Nephron (organoid): ENCODE measurements at regions not wholly inside any gene's neighbourhood (a gene's known extent, or its start where the extent isn't known, plus 50 kb on each side); places are given as distances from the start of the nearest gene placed in this dataset.
A peak's percentile ranks its signal among the peaks of the same experiment; 100 is the strongest.

ENCODE experiments used
- H3K27ac Mint-ChIP-seq, 3 experiments: 2 replicates each; pipeline ENCODE4 v1.8.0; 2020; ENCODE audit warnings: mixed read lengths in 3 of 3, mild to moderate bottlenecking in 2 of 3, moderate library complexity in 1 of 3
- H3K27me3 Mint-ChIP-seq: 2 replicates; pipeline ENCODE4 v1.8.0; 2021; ENCODE audit warnings: low read depth, mild to moderate bottlenecking, moderate library complexity, mixed read lengths
- H3K36me3 Mint-ChIP-seq: 2 replicates; pipeline ENCODE4 v1.8.0; 2020; ENCODE audit warnings: low read depth, mixed read lengths
- H3K4me1 Mint-ChIP-seq: 2 replicates; pipeline ENCODE4 v1.8.0; 2020; ENCODE audit warnings: mixed read lengths
- H3K4me3 Mint-ChIP-seq, 3 experiments: 2 replicates each; pipeline ENCODE4 v1.8.0; 2020; ENCODE audit warnings: mild to moderate bottlenecking in 3 of 3, mixed read lengths in 3 of 3, moderate library complexity in 2 of 3
- H3K9me3 Mint-ChIP-seq: 2 replicates; pipeline ENCODE4 v1.8.0; 2020; ENCODE audit warnings: mixed read lengths
- TF ChIP-seq, protein P1 (sequence below), 3 experiments: fragments of 200-600 bp; sonication (generic); IDR thresholded peaks; one replicate each; pipeline ENCODE4 v1.5.0; 2021; ENCODE audit warnings: antibody characterized with exemption in 3 of 3; ENCODE audit not compliant: unreplicated experiment in 3 of 3

DNA sequence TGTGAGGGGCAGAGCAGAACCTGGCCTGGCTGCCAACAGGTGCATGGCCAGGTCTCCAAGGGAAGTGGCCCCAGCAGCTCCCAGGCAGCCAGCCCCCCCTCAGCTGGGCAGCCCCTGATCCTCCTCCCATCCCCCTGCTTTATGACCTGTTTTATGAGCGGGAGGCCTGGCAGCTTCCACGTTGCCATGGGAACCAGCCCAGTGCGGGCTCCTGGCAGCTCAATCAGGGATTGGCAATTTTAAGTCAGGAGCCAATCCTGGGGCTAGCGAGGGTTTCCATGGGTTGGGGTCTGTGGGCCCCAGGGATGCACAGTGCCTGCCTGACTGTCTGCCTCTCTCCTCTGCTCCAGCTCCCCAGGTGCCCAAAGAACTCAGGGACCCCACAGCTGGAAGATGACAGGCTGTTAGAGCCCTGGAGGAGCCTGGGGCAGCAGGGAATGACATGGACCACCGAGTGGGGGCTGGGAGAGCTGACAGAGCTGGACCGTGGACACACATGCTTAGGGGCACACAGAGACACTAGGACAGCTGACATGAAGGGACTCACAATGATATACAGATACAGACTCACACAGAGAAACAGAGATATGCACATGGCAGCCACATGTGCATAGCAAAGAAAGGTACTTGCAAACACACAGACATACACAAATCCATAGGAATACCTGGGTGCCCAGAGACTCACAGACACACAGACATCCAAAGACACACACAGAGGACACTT lies 56.5 kb upstream of the SIRPA start:
- H3K9me3 Mint-ChIP-seq, result peaks cover 2% of the 10 kb centered on the region
- peak overlapping the region in 2 of 3 experiments; percentile 14 to 63 for H3K27ac Mint-ChIP-seq
- H3K4me3 Mint-ChIP-seq, result no peak overlapping the region
- H3K27me3 Mint-ChIP-seq, result peaks cover 20% of the 10 kb centered on the region
- TF ChIP-seq, protein P1, sequence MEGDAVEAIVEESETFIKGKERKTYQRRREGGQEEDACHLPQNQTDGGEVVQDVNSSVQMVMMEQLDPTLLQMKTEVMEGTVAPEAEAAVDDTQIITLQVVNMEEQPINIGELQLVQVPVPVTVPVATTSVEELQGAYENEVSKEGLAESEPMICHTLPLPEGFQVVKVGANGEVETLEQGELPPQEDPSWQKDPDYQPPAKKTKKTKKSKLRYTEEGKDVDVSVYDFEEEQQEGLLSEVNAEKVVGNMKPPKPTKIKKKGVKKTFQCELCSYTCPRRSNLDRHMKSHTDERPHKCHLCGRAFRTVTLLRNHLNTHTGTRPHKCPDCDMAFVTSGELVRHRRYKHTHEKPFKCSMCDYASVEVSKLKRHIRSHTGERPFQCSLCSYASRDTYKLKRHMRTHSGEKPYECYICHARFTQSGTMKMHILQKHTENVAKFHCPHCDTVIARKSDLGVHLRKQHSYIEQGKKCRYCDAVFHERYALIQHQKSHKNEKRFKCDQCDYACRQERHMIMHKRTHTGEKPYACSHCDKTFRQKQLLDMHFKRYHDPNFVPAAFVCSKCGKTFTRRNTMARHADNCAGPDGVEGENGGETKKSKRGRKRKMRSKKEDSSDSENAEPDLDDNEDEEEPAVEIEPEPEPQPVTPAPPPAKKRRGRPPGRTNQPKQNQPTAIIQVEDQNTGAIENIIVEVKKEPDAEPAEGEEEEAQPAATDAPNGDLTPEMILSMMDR (IDR thresholded peaks at IDR 0.05; ENCODE audit: unreplicated experiment in 3 of 3), result no peak
- no peaks in the 10 kb centered on the region for H3K36me3 Mint-ChIP-seq
- peaks cover 16% of the 10 kb centered on the region for H3K4me1 Mint-ChIP-seq

- Mint-ChIP-seq H3K27me3 (peaks cover 27% of the 10 kb centered on the region), H3K4me3 (no peak overlapping the region), H3K9me3 (peaks cover 2% of the 10 kb centered on the region), H3K27ac (no peak overlapping the region), H3K36me3 (no peaks in the 10 kb centered on the region), H3K4me1 (peaks cover 16% of the 10 kb centered on the region)
- TF ChIP-seq, protein P1 (IDR thresholded peaks at IDR 0.05; ENCODE audit: unreplicated experiment in 3 of 3), result no peak
Measured at GRCh38 chr20:1835186-1836035, 59.8 kb upstream of the SIRPA start.

- Mint-ChIP-seq H3K4me1 (peaks cover 12% of the 10 kb centered on the region), H3K4me3 (no peak overlapping the region), H3K27me3 (peaks cover 30% of the 10 kb centered on the region), H3K9me3 (no peaks in the 10 kb centered on the region), H3K36me3 (no peaks in the 10 kb centered on the region), H3K27ac (no peak overlapping the region)
- TF ChIP-seq, protein P1 (IDR thresholded peaks at IDR 0.05; ENCODE audit: unreplicated experiment in 3 of 3), result no peak
Measured at GRCh38 chr20:1833728-1834726, 61.2 kb upstream of the SIRPA start.

DNA sequence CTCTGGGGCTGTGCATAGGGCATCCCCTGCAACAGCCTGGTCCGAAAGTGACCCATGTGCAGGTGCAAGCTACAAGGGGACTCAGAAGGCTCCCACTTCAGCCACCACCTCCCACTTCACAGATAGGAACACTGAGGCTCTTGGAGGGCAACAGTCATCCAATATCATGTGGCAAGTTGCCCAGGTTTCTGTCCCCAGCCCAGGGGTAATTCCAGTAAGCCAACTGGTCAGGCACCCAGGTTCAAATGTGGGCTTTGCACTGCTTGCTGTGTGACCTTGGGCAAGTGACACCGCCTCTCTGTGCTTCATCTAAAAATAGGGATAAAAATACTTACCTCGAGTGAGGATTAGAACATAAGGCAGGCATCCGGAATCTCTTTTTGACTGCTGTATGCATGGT lies 62.0 kb upstream of the SIRPA start:
- H3K27ac Mint-ChIP-seq, result no peak overlapping the region
- H3K9me3 Mint-ChIP-seq, result no peaks in the 10 kb centered on the region
- H3K36me3 Mint-ChIP-seq, result no peaks in the 10 kb centered on the region
- no peak overlapping the region for H3K4me3 Mint-ChIP-seq
- H3K27me3 Mint-ChIP-seq, result peaks cover 30% of the 10 kb centered on the region
- TF ChIP-seq, protein P1 (IDR thresholded peaks at IDR 0.05; ENCODE audit: unreplicated experiment in 3 of 3), result no peak
- peaks cover 10% of the 10 kb centered on the region for H3K4me1 Mint-ChIP-seq

DNA sequence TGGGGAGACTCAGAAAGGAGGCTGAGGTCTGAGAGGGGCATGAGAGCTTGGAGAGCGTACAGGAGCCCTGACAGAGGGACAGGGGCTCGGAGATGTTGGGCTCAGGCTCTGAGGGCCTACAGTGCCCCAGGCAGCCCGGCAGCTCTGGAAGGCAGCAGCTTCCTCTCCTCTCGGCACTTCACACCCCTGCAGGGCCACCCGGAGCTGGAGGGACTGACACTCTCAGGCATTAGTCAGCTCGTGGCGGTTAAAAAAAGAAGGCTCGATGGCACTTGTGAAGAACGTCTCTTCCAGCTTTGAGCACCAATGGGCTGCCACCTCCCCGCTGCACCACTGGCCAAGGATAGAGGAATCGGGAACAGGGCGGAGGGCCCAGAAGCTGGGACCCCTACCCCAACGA lies 62.6 kb upstream of the SIRPA start:
- Mint-ChIP-seq H3K9me3 (no peaks in the 10 kb centered on the region), H3K36me3 (no peaks in the 10 kb centered on the region), H3K27me3 (peaks cover 30% of the 10 kb centered on the region), H3K4me3 (no peak overlapping the region), H3K27ac (no peak overlapping the region), H3K4me1 (peaks cover 12% of the 10 kb centered on the region)
- TF ChIP-seq, protein P1 (IDR thresholded peaks at IDR 0.05; ENCODE audit: unreplicated experiment in 3 of 3), result no peak
